ENCODE measurements at regions not wholly inside any gene's neighbourhood (a gene's known extent, or its start where the extent isn't known, plus 50 kb on each side); places are given as distances from the start of the nearest gene placed in this dataset.

DNA sequence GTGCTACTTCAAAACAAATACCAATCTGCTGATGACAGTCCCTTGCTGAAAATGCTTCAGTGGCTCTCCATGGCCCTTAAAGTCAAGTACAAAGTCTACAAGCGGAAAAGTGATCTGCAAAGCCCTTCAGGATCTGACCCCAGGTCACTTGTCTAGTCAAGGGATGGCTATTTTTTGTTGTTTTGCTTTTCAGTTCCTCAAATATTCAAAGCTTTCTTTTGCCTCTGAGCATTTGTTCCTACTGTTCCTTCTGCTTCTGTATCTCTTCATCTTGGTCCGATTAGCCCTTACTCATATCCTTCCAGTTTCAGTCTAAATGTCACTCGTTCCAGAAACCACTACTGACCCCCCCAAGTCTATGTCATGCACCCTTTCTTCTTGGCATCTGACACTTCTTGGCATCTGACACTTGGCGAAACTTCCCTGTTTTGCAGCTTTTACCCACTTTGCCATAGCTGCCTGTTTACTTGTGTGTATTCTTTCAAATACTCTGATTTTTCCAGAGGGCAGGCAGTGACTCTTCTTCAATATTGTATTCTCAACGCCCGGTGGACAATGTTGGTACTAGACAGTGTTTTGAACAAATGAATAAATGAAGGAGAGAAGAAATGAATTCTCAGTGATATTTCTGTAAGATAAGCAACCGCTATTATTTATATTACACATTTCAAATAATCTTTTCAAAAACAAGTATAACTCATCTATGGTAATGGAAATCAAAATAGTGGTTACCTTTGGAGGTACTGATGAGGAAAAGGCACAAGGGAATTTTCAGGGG, 175.9 kb upstream of the FN1 start:
- DNase-seq (no peak), ATAC-seq (no peak)
- no peak overlapping the region for H3K27ac Mint-ChIP-seq
- H3K27me3 Mint-ChIP-seq = no peaks in the 10 kb centered on the region
- no peaks in the 10 kb centered on the region for H3K9me3 Mint-ChIP-seq
- H3K4me3 Mint-ChIP-seq = no peak overlapping the region
- no peaks in the 10 kb centered on the region for H3K4me1 Mint-ChIP-seq

DNA sequence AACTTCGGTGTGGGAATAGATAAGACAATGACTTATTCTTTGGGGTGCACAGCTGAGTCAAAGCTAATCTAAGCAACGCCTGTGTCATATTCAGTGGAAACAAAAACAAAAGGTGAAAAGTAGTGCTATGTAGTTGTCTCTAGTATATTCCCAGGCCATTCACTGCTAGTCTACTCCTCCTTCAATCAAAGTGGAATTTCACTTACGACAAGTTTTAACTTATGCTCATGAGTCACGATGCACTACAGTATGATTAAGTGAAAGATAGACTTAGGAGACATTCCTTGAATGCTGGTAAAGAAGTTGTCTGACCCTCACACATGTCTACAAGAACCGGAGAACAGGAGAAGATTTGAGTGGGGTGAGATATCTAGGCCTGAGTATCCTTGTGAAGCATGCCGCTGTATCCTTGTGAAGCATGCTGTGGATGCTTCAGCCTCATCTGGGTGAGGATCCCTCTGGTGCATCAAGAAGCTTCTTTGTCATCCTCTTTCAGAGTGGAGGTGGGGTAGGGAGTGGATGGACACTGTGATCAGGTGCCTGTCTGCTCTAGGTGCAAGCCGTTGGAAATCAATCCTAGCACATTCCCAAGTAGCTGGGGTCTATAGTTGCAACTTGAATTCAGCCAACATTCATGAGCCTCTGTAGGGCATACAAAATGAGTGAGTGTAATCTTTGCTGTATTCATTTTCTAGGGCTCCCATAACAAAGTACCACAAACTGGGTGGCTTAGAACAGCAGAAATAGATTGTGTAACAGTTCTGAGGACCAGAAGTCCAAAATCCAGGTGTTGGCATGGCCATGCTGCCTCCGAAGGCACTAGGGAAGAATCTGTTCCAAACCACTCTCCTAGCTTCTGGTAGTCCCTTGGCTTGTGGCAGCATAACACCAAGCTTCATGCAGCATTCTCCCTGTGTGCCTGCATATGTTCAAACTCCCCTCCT, 173.5 kb upstream of the FN1 start:
- Mint-ChIP-seq H3K27ac (no peak overlapping the region), H3K27me3 (no peaks in the 10 kb centered on the region)
- peak; percentile 43 for ATAC-seq

DNA sequence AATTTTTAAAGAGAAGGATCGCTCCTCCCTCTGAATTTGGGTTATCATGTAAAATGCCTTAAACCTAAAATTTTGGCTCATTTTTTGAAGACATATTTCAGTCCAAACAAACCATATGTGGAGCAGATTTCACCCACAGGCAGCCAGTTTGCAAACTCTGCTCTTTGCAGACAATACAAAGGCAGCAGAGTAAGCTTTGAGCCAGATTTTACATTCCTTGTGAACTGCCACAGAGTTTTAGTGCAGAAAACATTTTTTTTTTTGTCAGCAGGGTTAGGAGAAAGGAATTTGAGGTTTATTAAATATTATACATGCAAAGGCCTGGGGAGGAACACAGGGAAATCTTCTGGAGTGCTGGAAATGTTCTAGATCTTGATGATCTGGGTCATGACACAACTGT, 171.9 kb upstream of the FN1 start:
- Mint-ChIP-seq H3K4me1 (no peaks in the 10 kb centered on the region), H3K27me3 (no peaks in the 10 kb centered on the region), H3K9me3 (no peaks in the 10 kb centered on the region), H3K27ac (no peak overlapping the region), H3K4me3 (no peak overlapping the region)
- no peak for DNase-seq
- no peak for ATAC-seq

More for the DNA sequence above, 173.5 kb upstream of the FN1 start:
- DNase-seq = no peak
- Mint-ChIP-seq H3K4me3 (no peak overlapping the region), H3K9me3 (no peaks in the 10 kb centered on the region), H3K4me1 (no peaks in the 10 kb centered on the region)

DNA sequence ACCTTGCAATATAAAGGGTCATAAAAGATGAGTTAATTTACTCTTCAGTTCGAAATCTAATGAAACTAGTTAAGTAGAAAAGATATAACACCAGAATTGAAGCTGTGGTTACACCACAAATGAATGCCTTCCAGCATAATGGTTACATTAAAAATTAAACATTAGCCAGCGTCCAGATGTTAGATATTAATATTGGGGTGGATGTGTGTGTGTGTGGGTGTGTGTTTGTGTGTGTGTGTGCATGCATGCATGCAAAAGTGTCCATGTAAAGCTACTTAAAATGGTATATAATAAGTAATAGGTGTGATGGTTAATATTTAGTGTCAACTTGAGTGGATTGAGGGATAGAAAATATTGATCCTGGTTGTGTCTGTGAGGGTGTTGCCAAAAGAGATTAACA, 170.4 kb upstream of the FN1 start:
- ATAC-seq (no peak), DNase-seq (no peak)
- H3K27me3 Mint-ChIP-seq = no peaks in the 10 kb centered on the region
- no peaks in the 10 kb centered on the region for H3K9me3 Mint-ChIP-seq
- no peak overlapping the region for H3K27ac Mint-ChIP-seq
- H3K4me3 Mint-ChIP-seq = no peak overlapping the region
- no peaks in the 10 kb centered on the region for H3K4me1 Mint-ChIP-seq

DNA sequence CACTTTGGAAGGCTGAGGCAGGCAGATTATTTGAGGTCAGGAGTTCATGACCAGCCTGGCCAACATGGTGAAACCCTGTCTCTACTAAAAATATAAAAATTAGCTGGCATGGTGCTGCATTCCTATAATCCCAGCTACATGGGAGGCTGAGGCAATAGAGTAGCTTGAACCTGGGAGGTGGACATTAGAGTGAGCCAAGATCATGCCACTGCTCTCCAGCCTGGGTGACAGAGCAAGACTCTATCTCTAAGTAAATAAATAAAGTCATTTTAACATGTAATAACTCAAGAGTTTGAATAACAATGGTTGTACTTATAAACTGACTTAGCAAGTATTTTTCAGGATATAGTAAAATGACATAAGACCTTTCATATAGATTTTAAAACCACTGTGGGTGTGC, 169.3 kb upstream of the FN1 start:
- Mint-ChIP-seq H3K9me3 (no peaks in the 10 kb centered on the region), H3K4me3 (no peak overlapping the region), H3K27me3 (no peaks in the 10 kb centered on the region), H3K27ac (no peak overlapping the region), H3K4me1 (no peaks in the 10 kb centered on the region)
- DNase-seq (no peak), ATAC-seq (no peak)

DNA sequence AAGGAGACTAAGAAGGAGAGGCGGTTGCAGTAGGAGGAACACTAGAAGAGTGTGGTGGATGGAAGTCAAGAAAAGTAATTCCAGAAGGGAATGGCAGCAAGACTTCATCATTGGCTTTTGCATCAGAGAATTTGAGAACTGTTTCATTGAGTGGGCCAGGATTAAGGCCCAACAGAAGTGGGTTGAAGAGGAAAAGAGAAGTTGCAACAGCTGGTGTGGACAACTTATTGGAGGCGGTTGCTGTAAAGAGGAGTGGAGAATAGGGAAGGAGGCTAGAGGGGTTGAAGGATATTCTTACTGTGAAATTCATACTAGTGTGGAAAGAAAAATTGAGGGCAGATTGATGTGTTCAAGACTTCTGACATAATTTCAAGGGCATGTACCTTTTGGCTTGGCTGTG, 168.7 kb upstream of the FN1 start:
- DNase-seq (no peak), ATAC-seq (no peak)
- no peaks in the 10 kb centered on the region for H3K4me1 Mint-ChIP-seq
- H3K4me3 Mint-ChIP-seq = no peak overlapping the region
- H3K27me3 Mint-ChIP-seq = no peaks in the 10 kb centered on the region
- H3K9me3 Mint-ChIP-seq = no peaks in the 10 kb centered on the region
- H3K27ac Mint-ChIP-seq = no peak overlapping the region

DNA sequence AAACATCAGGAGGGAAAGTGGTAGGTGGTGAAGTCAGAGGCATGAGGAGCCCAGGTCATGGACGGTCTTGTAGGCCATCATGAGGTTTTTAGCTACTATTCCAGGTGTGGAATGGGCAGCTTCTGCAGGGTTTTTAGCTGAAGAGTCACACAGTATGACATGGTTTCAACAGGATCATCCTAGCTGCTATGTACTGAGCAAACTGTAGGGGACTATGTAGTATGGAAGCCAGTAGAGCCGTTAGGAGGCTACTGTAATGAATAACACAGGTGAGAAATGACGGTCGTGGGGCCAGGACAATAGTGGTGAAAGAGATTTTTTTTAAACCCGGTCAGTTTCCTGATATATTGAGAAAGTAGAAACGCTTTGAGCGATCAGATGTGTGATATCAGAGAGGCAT, 167.6 kb upstream of the FN1 start:
- no peaks in the 10 kb centered on the region for H3K27me3 Mint-ChIP-seq
- H3K27ac Mint-ChIP-seq = no peak overlapping the region
- ATAC-seq (no peak), DNase-seq (no peak)
- no peak overlapping the region for H3K4me3 Mint-ChIP-seq
- no peaks in the 10 kb centered on the region for H3K4me1 Mint-ChIP-seq
- H3K9me3 Mint-ChIP-seq = no peaks in the 10 kb centered on the region

DNA sequence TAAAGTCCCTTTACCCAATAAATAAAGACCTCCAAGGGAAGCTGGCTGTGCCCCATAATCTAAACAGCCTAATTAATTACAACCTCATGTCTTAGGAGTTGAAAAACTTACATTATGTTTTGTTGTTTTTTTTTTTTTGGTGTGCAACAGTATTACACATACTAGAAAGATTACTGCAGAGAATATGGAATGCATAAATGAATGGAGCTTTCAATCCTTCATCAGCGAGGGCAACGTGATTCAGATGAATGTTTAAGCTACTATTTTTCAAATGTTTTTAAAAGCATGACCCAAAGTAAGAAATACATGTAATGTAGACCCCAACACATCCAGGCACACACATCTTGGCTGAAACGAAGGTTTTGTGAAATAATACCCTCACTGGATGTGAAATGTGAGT, 167.1 kb upstream of the FN1 start:
- Mint-ChIP-seq H3K27me3 (no peaks in the 10 kb centered on the region), H3K9me3 (no peaks in the 10 kb centered on the region), H3K4me3 (no peak overlapping the region), H3K4me1 (no peaks in the 10 kb centered on the region), H3K27ac (no peak overlapping the region)
- ATAC-seq (no peak), DNase-seq (no peak)

DNA sequence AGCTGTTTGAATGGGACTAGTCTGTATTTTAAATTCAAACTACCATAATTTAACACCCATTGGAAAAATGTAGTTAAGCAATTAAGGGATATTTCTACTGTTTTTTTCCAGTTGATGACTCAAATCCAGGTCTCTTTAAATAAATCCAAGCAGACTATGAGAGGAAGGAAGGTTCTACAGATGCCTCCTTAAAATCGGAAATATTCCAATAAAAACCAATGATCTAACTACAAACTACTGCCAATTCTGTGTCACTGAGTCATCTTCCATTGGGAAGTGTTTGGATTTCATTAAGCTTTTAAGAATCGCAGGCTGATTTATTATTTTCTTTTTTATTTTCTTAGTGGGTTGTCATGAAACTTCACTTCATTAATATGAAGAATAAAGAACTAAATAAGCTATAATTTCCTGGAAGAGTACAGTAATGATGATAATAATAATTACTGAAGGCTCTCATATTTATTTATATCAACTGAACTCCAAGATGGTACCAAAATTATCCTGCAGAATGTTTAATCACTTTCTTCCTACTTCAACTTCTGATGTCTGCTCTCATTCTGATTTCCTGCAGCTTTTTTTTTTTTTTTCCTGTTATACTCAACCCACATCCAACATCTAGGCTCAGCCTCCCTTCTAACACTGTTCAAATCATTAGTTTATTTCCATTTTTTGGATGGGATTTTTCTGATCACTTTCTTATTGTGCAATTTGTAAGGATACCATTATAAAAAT, 166.3 kb upstream of the FN1 start:
- no peak overlapping the region for H3K27ac Mint-ChIP-seq
- H3K4me1 Mint-ChIP-seq = no peaks in the 10 kb centered on the region
- no peak for ATAC-seq
- no peaks in the 10 kb centered on the region for H3K9me3 Mint-ChIP-seq
- no peak for DNase-seq
- no peak overlapping the region for H3K4me3 Mint-ChIP-seq
- no peaks in the 10 kb centered on the region for H3K27me3 Mint-ChIP-seq

DNA sequence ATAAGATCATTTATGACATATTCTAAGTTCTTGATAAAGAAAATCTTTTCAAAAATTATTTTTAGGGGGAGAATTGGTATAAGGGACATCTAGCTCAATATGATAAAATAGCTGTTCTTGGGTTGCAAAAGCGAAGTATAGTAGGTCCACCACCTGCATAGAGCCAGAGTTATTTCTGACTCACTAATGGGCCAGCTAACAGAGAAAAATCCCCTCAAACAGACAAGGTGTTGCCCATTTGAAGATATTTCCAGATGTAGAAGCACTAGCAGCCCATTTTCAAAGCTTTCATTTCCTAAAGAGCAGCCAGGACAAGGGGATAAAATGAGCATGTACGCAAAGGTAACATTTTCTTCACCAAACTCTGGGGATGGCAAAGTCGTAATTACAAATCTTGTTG, 165.7 kb upstream of the FN1 start:
- ATAC-seq (no peak), DNase-seq (no peak)
- Mint-ChIP-seq H3K4me1 (no peaks in the 10 kb centered on the region), H3K27me3 (no peaks in the 10 kb centered on the region), H3K4me3 (no peak overlapping the region), H3K27ac (no peak overlapping the region), H3K9me3 (no peaks in the 10 kb centered on the region)

DNA sequence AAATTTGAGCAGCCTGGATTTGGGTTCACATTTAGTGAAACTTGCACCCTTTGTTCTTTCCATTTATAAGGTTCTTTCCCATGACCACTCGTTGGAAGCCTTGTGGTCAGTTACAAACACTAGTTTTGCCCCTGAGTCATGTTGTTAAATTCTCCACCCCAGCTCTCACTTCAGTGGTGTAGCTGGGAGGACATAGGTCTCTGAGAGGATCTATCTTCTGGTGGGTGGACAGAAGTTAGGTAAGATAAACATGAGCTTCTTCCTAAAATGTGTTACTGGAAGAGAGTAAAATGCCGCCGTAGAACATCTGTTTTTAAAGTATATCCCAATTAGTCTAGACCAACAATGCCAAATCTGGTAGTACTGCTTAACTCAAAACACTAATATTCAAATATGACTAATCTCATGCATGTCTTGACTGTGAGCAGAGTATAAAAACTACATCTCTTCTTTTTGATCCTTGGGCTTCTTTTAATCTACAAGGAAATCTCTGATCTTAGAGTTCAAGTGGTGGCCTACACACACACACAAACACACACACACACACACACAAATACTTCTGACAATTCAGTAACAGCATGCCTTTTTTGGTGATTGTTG, 162.6 kb upstream of the FN1 start:
- no peak for DNase-seq
- ATAC-seq = no peak
- no peaks in the 10 kb centered on the region for H3K4me1 Mint-ChIP-seq
- H3K27ac Mint-ChIP-seq = no peak overlapping the region
- no peaks in the 10 kb centered on the region for H3K9me3 Mint-ChIP-seq
- H3K4me3 Mint-ChIP-seq = no peak overlapping the region
- no peaks in the 10 kb centered on the region for H3K27me3 Mint-ChIP-seq

DNA sequence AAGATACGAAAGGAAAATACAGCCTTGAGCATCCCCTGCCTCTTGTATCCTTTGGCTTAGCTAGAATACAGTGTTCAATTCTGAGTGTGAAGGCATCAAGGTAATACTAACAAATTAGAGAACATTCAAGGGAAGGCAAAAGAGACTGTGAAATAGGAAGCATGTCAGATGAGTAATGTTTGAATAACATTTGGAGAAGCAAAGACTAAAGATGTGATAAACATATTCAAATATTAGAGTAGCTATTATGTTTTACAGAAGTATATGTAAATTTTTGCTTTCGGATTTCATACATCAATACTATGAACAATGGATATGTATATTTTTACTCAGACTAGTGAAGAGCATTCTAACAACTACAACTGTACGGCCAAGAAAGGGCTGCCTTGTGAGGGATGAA, 161.7 kb upstream of the FN1 start:
- ATAC-seq (no peak), DNase-seq (no peak)
- no peak overlapping the region for H3K27ac Mint-ChIP-seq
- no peaks in the 10 kb centered on the region for H3K27me3 Mint-ChIP-seq
- no peaks in the 10 kb centered on the region for H3K4me1 Mint-ChIP-seq
- H3K9me3 Mint-ChIP-seq = no peaks in the 10 kb centered on the region
- no peak overlapping the region for H3K4me3 Mint-ChIP-seq

DNA sequence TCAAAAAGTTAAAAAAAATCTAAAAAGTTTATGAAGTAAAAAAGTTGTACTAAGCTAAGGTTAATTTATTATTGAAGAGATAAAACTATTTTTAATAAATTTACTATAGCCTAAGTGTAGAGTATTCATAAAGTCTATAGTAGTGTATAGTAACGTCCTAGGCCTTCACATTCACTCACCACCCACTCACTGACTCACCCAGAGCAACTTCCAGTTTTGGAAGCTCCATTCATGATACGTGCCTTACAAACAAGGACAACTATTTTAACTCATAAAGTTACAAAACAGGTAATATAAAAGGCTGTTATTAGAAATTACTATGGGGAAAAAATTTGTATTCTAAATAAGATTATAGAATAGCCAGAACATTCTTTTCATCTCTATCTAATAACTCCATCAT, 158.9 kb upstream of the FN1 start:
- ATAC-seq (no peak), DNase-seq (no peak)
- no peaks in the 10 kb centered on the region for H3K9me3 Mint-ChIP-seq
- H3K27ac Mint-ChIP-seq = no peak overlapping the region
- no peak overlapping the region for H3K4me3 Mint-ChIP-seq
- H3K4me1 Mint-ChIP-seq = no peaks in the 10 kb centered on the region
- no peaks in the 10 kb centered on the region for H3K27me3 Mint-ChIP-seq

DNA sequence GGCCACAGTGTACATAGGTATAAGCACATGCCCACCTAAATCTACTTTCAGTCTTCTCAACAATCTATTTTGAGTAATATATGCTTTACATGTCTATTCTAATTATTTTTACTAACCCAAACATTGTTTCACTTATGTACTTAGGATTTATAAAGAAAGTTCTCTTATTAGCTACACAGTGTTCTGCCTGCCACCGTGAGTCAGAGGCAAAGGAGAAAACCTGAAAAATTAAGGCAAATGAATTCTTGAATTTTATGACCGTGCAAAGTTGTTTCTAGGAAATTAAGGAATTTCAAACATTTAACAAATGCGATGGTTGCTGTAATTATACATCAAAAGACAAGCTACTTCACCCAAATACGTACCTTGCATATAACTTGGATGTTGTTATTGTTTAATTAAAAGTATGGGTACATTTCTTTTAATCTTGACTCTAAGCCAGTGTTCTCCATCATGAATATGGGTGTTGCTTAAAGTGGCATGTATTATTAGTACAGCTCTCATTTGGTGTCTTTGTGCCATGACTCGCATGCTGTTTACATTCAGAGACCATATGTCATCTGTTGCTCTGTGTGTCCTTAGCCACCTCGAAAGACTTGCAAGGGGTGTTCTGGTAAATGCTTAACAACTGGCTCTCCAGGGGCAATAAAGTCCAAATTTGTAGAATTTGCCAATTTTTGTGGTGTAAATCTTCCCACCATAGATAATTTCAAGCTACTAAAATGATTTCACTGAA, 154.3 kb upstream of the FN1 start:
- Mint-ChIP-seq H3K9me3 (no peaks in the 10 kb centered on the region), H3K4me1 (no peaks in the 10 kb centered on the region), H3K4me3 (no peak overlapping the region), H3K27ac (no peak overlapping the region), H3K27me3 (no peaks in the 10 kb centered on the region)
- no peak for ATAC-seq
- DNase-seq = no peak

DNA sequence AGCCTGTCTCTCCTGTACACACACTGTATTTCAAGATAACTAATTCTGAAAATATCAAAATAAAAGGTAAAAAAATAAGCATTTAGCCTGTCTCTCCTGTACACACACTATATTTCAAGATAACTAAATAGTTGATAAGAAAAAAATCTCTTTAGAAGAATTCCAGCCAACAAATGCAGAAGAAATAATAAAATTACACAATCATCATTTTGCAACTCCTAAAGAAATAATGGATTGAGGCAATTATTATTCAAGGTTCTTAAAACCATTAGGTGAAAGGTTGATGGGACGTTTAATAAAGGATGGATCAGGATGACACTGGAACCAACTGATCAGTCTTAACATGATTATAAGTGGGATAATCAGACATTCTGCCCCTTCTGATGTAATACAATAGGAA, 148.0 kb upstream of the FN1 start:
- no peak overlapping the region for H3K4me3 Mint-ChIP-seq
- no peaks in the 10 kb centered on the region for H3K27me3 Mint-ChIP-seq
- H3K9me3 Mint-ChIP-seq = no peaks in the 10 kb centered on the region
- no peaks in the 10 kb centered on the region for H3K4me1 Mint-ChIP-seq
- no peak for ATAC-seq
- DNase-seq = no peak
- no peak overlapping the region for H3K27ac Mint-ChIP-seq

Measured in stimulated activated naive CD8-positive, alpha-beta T cell treated with anti-CD3 and anti-CD28 coated beads, Interleukin-15, amount 100 ng/mL, for 72 hours (primary cell).